ENCODE measurements at regions not wholly inside any gene's neighbourhood (a gene's known extent, or its start where the extent isn't known, plus 50 kb on each side); places are given as distances from the start of the nearest gene placed in this dataset.

GRCh38 chr15:66628976-66629723 is 63.4 kb upstream of the LCTL start:
- Histone ChIP-seq H3K4me3 (ENCODE audit: control insufficient read depth in 2 of 3, extremely low read depth in 1 of 3, insufficient read depth in 2 of 3, low read depth in 1 of 3, low read length in 3 of 3) (no peak overlapping the region), H3K4me1 (ENCODE audit: control insufficient read depth, extremely low read depth, insufficient read depth, low read length) (no peaks in the 10 kb centered on the region), H3K9me1 (ENCODE audit: control insufficient read depth, extremely low read depth, insufficient read depth, low read length) (no peaks in the 10 kb centered on the region), H3K9ac (ENCODE audit: control insufficient read depth, extremely low read depth, insufficient read depth, low read length) (no peak overlapping the region), H3K9me3 (ENCODE audit: control insufficient read depth, low read depth, low read length) (no peaks in the 10 kb centered on the region), H3K27me3 (ENCODE audit: control insufficient read depth, extremely low read depth, insufficient read depth, low read length) (peaks cover 15% of the 10 kb centered on the region), H3K27ac (ENCODE audit: control insufficient read depth, insufficient read depth, low read length) (no peak overlapping the region), H3K36me3 (ENCODE audit: control insufficient read depth in 2 of 2, extremely low read depth in 1 of 2, insufficient read depth in 2 of 2, low read length in 2 of 2) (no peaks in the 10 kb centered on the region), H3K4me2 (ENCODE audit: control insufficient read depth, extremely low read depth, insufficient read depth, low read depth, low read length) (no peak overlapping the region), H2AFZ (ENCODE audit: control insufficient read depth, low read length) (no peak overlapping the region), H4K20me1 (ENCODE audit: control insufficient read depth, extremely low read depth, insufficient read depth, low read length) (no peaks in the 10 kb centered on the region), H3K79me2 (ENCODE audit: control insufficient read depth, insufficient read depth, low read length) (no peaks in the 10 kb centered on the region)
- no peak for TF ChIP-seq CTCF (optimal IDR thresholded peaks at IDR 0.05 in 1 of 3, IDR thresholded peaks at IDR 0.05 in 1 of 3, conservative IDR thresholded peaks at IDR 0.05 in 1 of 3; ENCODE audit: extremely low read depth in 1 of 3, insufficient read depth in 2 of 3, low read length in 3 of 3)
- TF ChIP-seq EZH2 (IDR thresholded peaks at IDR 0.05; ENCODE audit: low read length), result no peak
- FAIRE-seq (no peak), DNase-seq (ENCODE audit: low read depth, low spot score) (no peak)
- dilution Hi-C loops (cut with MboI; ENCODE audit: extremely low pct_ligation_motif_present, low sequenced_read_pairs), result no loop called here

- TF ChIP-seq CTCF (optimal IDR thresholded peaks at IDR 0.05 in 1 of 3, IDR thresholded peaks at IDR 0.05 in 1 of 3, conservative IDR thresholded peaks at IDR 0.05 in 1 of 3; ENCODE audit: extremely low read depth in 1 of 3, insufficient read depth in 2 of 3, low read length in 3 of 3), result no peak
- TF ChIP-seq EZH2 (IDR thresholded peaks at IDR 0.05; ENCODE audit: low read length), result no peak
- H3K79me2 ChIP-seq (ENCODE audit: control insufficient read depth, insufficient read depth, low read length), result no peaks in the 10 kb centered on the region
- no peak overlapping the region for H3K27ac ChIP-seq (ENCODE audit: control insufficient read depth, insufficient read depth, low read length)
- H3K9me3 ChIP-seq (ENCODE audit: control insufficient read depth, low read depth, low read length), result no peaks in the 10 kb centered on the region
- H2AFZ ChIP-seq (ENCODE audit: control insufficient read depth, low read length), result no peak overlapping the region
- H3K36me3 ChIP-seq (ENCODE audit: control insufficient read depth in 2 of 2, extremely low read depth in 1 of 2, insufficient read depth in 2 of 2, low read length in 2 of 2), result no peaks in the 10 kb centered on the region
- H3K9me1 ChIP-seq (ENCODE audit: control insufficient read depth, extremely low read depth, insufficient read depth, low read length), result no peaks in the 10 kb centered on the region
- no peak overlapping the region for H3K9ac ChIP-seq (ENCODE audit: control insufficient read depth, extremely low read depth, insufficient read depth, low read length)
- H3K4me2 ChIP-seq (ENCODE audit: control insufficient read depth, extremely low read depth, insufficient read depth, low read depth, low read length), result no peak overlapping the region
- H3K27me3 ChIP-seq (ENCODE audit: control insufficient read depth, extremely low read depth, insufficient read depth, low read length), result peaks cover 19% of the 10 kb centered on the region
- H4K20me1 ChIP-seq (ENCODE audit: control insufficient read depth, extremely low read depth, insufficient read depth, low read length), result no peaks in the 10 kb centered on the region
- FAIRE-seq (no peak), DNase-seq (ENCODE audit: low read depth, low spot score) (no peak)
- no peak overlapping the region for H3K4me3 ChIP-seq (ENCODE audit: control insufficient read depth in 2 of 3, extremely low read depth in 1 of 3, insufficient read depth in 2 of 3, low read depth in 1 of 3, low read length in 3 of 3)
- dilution Hi-C loops (cut with MboI; ENCODE audit: extremely low pct_ligation_motif_present, low sequenced_read_pairs), result no loop called here
- no peaks in the 10 kb centered on the region for H3K4me1 ChIP-seq (ENCODE audit: control insufficient read depth, extremely low read depth, insufficient read depth, low read length)
These were observed 64.2 kb upstream of the LCTL start for GRCh38 chr15:66629817-66630576.
